ENCODE measurements at regions not wholly inside any gene's neighbourhood (a gene's known extent, or its start where the extent isn't known, plus 50 kb on each side); places are given as distances from the start of the nearest gene placed in this dataset.

- no peak for TF ChIP-seq CTCF (IDR thresholded peaks at IDR 0.05; ENCODE audit: extremely low read depth, missing control alignments)
- no peak for DNase-seq (ENCODE audit: low spot score)
These were observed 342.6 kb upstream of the KLF12 start for GRCh38 chr13:74476788-74477187.

- no peak for DNase-seq (ENCODE audit: low spot score)
- no peak for TF ChIP-seq CTCF (IDR thresholded peaks at IDR 0.05; ENCODE audit: extremely low read depth, missing control alignments)
These were observed 342.2 kb upstream of the KLF12 start for GRCh38 chr13:74476365-74476764.

- no peak for DNase-seq (ENCODE audit: low spot score)
- no peak for TF ChIP-seq CTCF (IDR thresholded peaks at IDR 0.05; ENCODE audit: extremely low read depth, missing control alignments)
These were observed 332.7 kb upstream of the KLF12 start for GRCh38 chr13:74466864-74467263.

GRCh38 chr13:74466020-74466419, 331.8 kb upstream of the KLF12 start:
- no peak for TF ChIP-seq CTCF (IDR thresholded peaks at IDR 0.05; ENCODE audit: extremely low read depth, missing control alignments)
- DNase-seq (ENCODE audit: low spot score): no peak

GRCh38 chr13:74465271-74465670, 331.1 kb upstream of the KLF12 start:
- no peak for TF ChIP-seq CTCF (IDR thresholded peaks at IDR 0.05; ENCODE audit: extremely low read depth, missing control alignments)
- no peak for DNase-seq (ENCODE audit: low spot score)

GRCh38 chr13:74464670-74465069, 330.5 kb upstream of the KLF12 start:
- TF ChIP-seq CTCF (IDR thresholded peaks at IDR 0.05; ENCODE audit: extremely low read depth, missing control alignments): no peak
- DNase-seq (ENCODE audit: low spot score): no peak

GRCh38 chr13:74461011-74461410, 326.8 kb upstream of the KLF12 start:
- no peak for DNase-seq (ENCODE audit: low spot score)
- TF ChIP-seq CTCF (IDR thresholded peaks at IDR 0.05; ENCODE audit: extremely low read depth, missing control alignments): no peak
